ENCODE measurements at regions not wholly inside any gene's neighbourhood (a gene's known extent, or its start where the extent isn't known, plus 50 kb on each side); places are given as distances from the start of the nearest gene placed in this dataset.
A peak's percentile ranks its signal among the peaks of the same experiment; 100 is the strongest.

DNA sequence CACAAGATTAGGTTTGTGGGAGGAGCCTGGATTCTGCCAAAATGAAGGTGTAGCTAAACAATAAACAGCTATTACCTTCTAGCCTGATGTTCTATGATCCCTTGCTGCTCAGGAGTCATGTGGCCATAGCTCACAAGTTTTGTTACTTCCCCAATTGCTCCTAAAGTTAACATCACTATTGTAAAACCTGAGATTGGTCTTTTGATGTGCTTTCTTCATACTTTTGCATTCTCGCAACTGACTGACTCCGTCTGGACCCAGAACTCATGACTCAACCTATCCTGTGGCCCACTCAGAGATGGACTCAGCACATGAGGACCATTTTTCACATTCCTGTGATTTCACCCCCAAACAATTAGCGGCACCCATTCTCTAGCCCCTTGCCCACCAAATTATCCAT lies 69.1 kb downstream of the PTGS2 start (continued):
- TF ChIP-seq, protein P1, sequence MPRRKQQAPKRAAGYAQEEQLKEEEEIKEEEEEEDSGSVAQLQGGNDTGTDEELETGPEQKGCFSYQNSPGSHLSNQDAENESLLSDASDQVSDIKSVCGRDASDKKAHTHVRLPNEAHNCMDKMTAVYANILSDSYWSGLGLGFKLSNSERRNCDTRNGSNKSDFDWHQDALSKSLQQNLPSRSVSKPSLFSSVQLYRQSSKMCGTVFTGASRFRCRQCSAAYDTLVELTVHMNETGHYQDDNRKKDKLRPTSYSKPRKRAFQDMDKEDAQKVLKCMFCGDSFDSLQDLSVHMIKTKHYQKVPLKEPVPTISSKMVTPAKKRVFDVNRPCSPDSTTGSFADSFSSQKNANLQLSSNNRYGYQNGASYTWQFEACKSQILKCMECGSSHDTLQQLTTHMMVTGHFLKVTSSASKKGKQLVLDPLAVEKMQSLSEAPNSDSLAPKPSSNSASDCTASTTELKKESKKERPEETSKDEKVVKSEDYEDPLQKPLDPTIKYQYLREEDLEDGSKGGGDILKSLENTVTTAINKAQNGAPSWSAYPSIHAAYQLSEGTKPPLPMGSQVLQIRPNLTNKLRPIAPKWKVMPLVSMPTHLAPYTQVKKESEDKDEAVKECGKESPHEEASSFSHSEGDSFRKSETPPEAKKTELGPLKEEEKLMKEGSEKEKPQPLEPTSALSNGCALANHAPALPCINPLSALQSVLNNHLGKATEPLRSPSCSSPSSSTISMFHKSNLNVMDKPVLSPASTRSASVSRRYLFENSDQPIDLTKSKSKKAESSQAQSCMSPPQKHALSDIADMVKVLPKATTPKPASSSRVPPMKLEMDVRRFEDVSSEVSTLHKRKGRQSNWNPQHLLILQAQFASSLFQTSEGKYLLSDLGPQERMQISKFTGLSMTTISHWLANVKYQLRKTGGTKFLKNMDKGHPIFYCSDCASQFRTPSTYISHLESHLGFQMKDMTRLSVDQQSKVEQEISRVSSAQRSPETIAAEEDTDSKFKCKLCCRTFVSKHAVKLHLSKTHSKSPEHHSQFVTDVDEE (CRISPR knock-in tag; IDR thresholded peaks at IDR 0.05) = no peak
- TF ChIP-seq SNAI2 (CRISPR knock-in tag; IDR thresholded peaks at IDR 0.05) = no peak

DNA sequence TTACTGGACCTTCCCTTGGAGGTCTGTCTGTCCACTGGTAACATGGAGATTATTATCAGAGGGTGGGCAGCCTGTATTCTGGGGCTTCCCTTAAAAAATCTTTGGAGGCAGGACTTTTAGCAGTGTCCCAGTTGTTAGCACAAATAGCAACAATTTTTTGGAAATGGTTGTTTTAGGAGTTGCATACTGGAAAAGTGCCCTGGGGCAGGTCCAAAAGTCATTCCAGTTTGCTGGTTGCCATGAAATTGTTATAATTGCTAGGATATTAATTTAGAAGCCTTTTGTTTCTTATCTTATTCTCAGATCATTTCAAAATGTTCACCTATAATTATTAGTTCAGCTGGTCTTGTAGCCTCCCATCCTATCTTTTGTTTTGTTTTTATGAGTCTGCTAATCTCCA lies 71.0 kb downstream of the PTGS2 start:
- TF ChIP-seq CSDC2 (CRISPR knock-in tag; IDR thresholded peaks at IDR 0.05) = no peak
- no peak for TF ChIP-seq BACH2 (CRISPR knock-in tag; IDR thresholded peaks at IDR 0.05; ENCODE audit: borderline replicate concordance)
- no peak for TF ChIP-seq SNAI2 (CRISPR knock-in tag; IDR thresholded peaks at IDR 0.05)
- no peak for TF ChIP-seq ZNF8 (CRISPR knock-in tag; IDR thresholded peaks at IDR 0.05)
- TF ChIP-seq, protein P2, sequence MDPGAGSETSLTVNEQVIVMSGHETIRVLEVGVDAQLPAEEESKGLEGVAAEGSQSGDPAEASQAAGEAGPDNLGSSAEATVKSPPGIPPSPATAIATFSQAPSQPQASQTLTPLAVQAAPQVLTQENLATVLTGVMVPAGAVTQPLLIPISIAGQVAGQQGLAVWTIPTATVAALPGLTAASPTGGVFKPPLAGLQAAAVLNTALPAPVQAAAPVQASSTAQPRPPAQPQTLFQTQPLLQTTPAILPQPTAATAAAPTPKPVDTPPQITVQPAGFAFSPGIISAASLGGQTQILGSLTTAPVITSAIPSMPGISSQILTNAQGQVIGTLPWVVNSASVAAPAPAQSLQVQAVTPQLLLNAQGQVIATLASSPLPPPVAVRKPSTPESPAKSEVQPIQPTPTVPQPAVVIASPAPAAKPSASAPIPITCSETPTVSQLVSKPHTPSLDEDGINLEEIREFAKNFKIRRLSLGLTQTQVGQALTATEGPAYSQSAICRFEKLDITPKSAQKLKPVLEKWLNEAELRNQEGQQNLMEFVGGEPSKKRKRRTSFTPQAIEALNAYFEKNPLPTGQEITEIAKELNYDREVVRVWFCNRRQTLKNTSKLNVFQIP (CRISPR knock-in tag; IDR thresholded peaks at IDR 0.05; ENCODE audit: borderline replicate concordance, low read depth) = no peak
- no peak for TF ChIP-seq ZFP30 (CRISPR knock-in tag; IDR thresholded peaks at IDR 0.05)
- no peak for ATAC-seq

DNA sequence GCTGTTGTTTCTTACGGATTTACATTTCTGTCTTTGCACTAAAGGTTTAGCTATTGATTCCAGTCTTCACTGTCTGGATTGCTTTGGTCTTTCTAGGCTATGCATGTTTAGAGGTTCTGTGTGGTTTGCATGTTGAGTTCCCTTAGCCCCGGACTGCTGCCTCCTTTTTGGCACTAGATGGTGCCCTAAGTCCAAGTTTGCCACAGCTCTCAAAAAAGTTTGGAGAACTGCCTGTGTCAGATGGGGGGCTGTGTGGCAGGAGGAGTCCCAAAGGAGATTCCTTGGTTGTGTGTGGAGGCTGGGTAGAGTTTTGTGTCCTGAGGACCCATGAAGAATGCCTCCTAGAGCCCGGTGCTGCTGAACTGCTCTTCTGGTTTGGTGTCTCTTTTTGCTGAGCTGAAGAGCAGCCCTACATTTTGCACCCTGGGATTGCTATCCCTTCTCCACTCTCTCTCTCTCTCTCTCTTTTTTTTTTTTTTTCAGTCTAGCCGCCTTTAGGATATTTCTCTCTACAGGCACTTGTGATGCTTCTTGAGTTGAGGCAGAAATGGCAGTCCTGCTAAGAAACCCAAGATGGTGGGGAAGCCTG lies 74.4 kb downstream of the PTGS2 start:
- ATAC-seq = peak; percentile 97
- TF ChIP-seq, protein P3, sequence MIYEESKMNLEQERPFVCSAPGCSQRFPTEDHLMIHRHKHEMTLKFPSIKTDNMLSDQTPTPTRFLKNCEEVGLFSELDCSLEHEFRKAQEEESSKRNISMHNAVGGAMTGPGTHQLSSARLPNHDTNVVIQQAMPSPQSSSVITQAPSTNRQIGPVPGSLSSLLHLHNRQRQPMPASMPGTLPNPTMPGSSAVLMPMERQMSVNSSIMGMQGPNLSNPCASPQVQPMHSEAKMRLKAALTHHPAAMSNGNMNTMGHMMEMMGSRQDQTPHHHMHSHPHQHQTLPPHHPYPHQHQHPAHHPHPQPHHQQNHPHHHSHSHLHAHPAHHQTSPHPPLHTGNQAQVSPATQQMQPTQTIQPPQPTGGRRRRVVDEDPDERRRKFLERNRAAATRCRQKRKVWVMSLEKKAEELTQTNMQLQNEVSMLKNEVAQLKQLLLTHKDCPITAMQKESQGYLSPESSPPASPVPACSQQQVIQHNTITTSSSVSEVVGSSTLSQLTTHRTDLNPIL (CRISPR knock-in tag; IDR thresholded peaks at IDR 0.05; ENCODE audit: low read depth) = no peak
- TF ChIP-seq RARB (CRISPR knock-in tag; IDR thresholded peaks at IDR 0.05) (no peak), PPARA (CRISPR knock-in tag; IDR thresholded peaks at IDR 0.05; ENCODE audit: borderline replicate concordance) (no peak), TCF4 (CRISPR knock-in tag; IDR thresholded peaks at IDR 0.05; ENCODE audit: borderline replicate concordance) (no peak), SNAI2 (CRISPR knock-in tag; IDR thresholded peaks at IDR 0.05) (no peak)

DNA sequence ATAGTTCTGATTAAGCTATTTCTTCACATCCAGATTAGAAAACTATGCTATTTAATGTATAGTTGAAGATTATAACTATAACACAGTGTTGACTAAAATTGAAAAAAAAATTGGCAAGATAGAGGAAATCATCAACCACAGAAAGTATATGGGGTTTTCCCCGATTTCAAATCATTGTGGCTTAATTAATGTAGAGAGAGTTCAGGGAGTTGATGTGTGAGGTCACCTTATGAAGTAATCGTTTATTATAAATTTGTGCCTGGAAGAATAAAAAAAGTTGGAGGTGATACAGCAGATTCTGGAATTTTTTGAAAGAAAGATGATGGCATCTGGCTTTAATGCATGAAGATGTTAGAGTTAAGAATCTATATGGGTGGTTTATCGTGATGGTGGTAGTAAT lies 84.3 kb downstream of the PTGS2 start:
- no peak for ATAC-seq
- no peak for TF ChIP-seq GLIS3 (CRISPR knock-in tag; IDR thresholded peaks at IDR 0.05)
- no peak for TF ChIP-seq ZFP30 (CRISPR knock-in tag; IDR thresholded peaks at IDR 0.05)
- TF ChIP-seq, protein P3 (CRISPR knock-in tag; IDR thresholded peaks at IDR 0.05; ENCODE audit: low read depth) = no peak
- no peak for TF ChIP-seq ZNF565 (CRISPR knock-in tag; conservative IDR thresholded peaks at IDR 0.05; ENCODE audit: low read depth)
- TF ChIP-seq PPARA (CRISPR knock-in tag; IDR thresholded peaks at IDR 0.05; ENCODE audit: borderline replicate concordance) = no peak
- TF ChIP-seq, protein P2 (CRISPR knock-in tag; IDR thresholded peaks at IDR 0.05; ENCODE audit: borderline replicate concordance, low read depth) = no peak
- no peak for TF ChIP-seq CSDC2 (CRISPR knock-in tag; IDR thresholded peaks at IDR 0.05)
- TF ChIP-seq OSR1 (CRISPR knock-in tag; IDR thresholded peaks at IDR 0.05) = no peak
- TF ChIP-seq ZNF70 (CRISPR knock-in tag; IDR thresholded peaks at IDR 0.05) = no peak
- no peak for TF ChIP-seq TCF4 (CRISPR knock-in tag; IDR thresholded peaks at IDR 0.05; ENCODE audit: borderline replicate concordance)
- no peak for TF ChIP-seq ESRRG (CRISPR knock-in tag; IDR thresholded peaks at IDR 0.05)
- TF ChIP-seq, protein P4, sequence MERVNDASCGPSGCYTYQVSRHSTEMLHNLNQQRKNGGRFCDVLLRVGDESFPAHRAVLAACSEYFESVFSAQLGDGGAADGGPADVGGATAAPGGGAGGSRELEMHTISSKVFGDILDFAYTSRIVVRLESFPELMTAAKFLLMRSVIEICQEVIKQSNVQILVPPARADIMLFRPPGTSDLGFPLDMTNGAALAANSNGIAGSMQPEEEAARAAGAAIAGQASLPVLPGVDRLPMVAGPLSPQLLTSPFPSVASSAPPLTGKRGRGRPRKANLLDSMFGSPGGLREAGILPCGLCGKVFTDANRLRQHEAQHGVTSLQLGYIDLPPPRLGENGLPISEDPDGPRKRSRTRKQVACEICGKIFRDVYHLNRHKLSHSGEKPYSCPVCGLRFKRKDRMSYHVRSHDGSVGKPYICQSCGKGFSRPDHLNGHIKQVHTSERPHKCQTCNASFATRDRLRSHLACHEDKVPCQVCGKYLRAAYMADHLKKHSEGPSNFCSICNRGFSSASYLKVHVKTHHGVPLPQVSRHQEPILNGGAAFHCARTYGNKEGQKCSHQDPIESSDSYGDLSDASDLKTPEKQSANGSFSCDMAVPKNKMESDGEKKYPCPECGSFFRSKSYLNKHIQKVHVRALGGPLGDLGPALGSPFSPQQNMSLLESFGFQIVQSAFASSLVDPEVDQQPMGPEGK (CRISPR knock-in tag; IDR thresholded peaks at IDR 0.05; ENCODE audit: borderline replicate concordance) = no peak
- no peak for TF ChIP-seq ZC3H10 (CRISPR knock-in tag; IDR thresholded peaks at IDR 0.05)
- TF ChIP-seq SNAI2 (CRISPR knock-in tag; IDR thresholded peaks at IDR 0.05) = no peak
- TF ChIP-seq TOX (CRISPR knock-in tag; IDR thresholded peaks at IDR 0.05; ENCODE audit: borderline replicate concordance) = no peak
